IPS-NIHi11 (cell line): ENCODE measurements at regions not wholly inside any gene's neighbourhood (a gene's known extent, or its start where the extent isn't known, plus 50 kb on each side); places are given as distances from the start of the nearest gene placed in this dataset.
"Not testable (repeated sequence)": the region's sequence is repeated elsewhere in the genome, so short reads cannot be mapped to it uniquely, and the experiment has no call there.

Experiments used
- DNase-seq: peaks from one replicate; pipeline ENCODE4 v3.0.0; 2012; ENCODE audit warnings: mixed read lengths, low spot score

GRCh38 chr4:43089730-43090129, 197.2 kb downstream of the GRXCR1 start:
- DNase-seq: no peak

GRCh38 chr4:43103048-43103447, 210.5 kb downstream of the GRXCR1 start:
- DNase-seq: no peak

- no peak for DNase-seq
These were observed 219.6 kb downstream of the GRXCR1 start for GRCh38 chr4:43112139-43112538.

- DNase-seq: no peak
These were observed 220.7 kb downstream of the GRXCR1 start for GRCh38 chr4:43113196-43113595.

GRCh38 chr4:43126595-43126994, 234.1 kb downstream of the GRXCR1 start:
- DNase-seq: no peak

GRCh38 chr4:43130228-43131021, 237.9 kb downstream of the GRXCR1 start:
- DNase-seq: no peak

GRCh38 chr4:43132010-43132582, 239.6 kb downstream of the GRXCR1 start:
- DNase-seq: peak; percentile 62

- DNase-seq: no peak
These were observed 241.1 kb downstream of the GRXCR1 start for GRCh38 chr4:43133566-43133965.

GRCh38 chr4:43136752-43137151, 244.2 kb downstream of the GRXCR1 start:
- no peak for DNase-seq

- peak; percentile 35 for DNase-seq
These were observed 253.7 kb downstream of the GRXCR1 start for GRCh38 chr4:43146198-43146597.

GRCh38 chr4:43148481-43148880, 256.0 kb downstream of the GRXCR1 start:
- no peak for DNase-seq

GRCh38 chr4:43163101-43163792, 270.7 kb downstream of the GRXCR1 start:
- DNase-seq: no peak

GRCh38 chr4:43189741-43190140, 297.2 kb downstream of the GRXCR1 start:
- DNase-seq: no peak

GRCh38 chr4:43212576-43212975, 320.1 kb downstream of the GRXCR1 start:
- DNase-seq: not testable (repeated sequence)

GRCh38 chr4:43223820-43224219, 331.3 kb downstream of the GRXCR1 start:
- no peak for DNase-seq

GRCh38 chr4:43224559-43224958, 332.0 kb downstream of the GRXCR1 start:
- no peak for DNase-seq

GRCh38 chr4:43233321-43233720, 340.8 kb downstream of the GRXCR1 start:
- DNase-seq: no peak

GRCh38 chr4:43234626-43235415, 342.3 kb downstream of the GRXCR1 start:
- no peak for DNase-seq

- DNase-seq: no peak
These were observed 345.5 kb downstream of the GRXCR1 start for GRCh38 chr4:43238008-43238407.

- DNase-seq: no peak
These were observed 346.1 kb downstream of the GRXCR1 start for GRCh38 chr4:43238585-43238984.

- DNase-seq: no peak
These were observed 348.6 kb downstream of the GRXCR1 start for GRCh38 chr4:43241104-43241503.

- DNase-seq: no peak
These were observed 350.1 kb downstream of the GRXCR1 start for GRCh38 chr4:43242606-43243005.
